Activated CD4-positive, alpha-beta T cell treated with anti-CD3 and anti-CD28 coated beads, Interleukin-2, amount 10 ng/mL, durations not matched to agents 7 days and 5 days (primary cell): ENCODE measurements at regions not wholly inside any gene's neighbourhood (a gene's known extent, or its start where the extent isn't known, plus 50 kb on each side); places are given as distances from the start of the nearest gene placed in this dataset.

Experiments used
- CTCF ChIA-PET: fragments of 350-600 bp; sonication (Branson Sonifier 250); formaldehyde crosslinking; loops from one replicate; lab custom pipeline; 2021; ENCODE audit warnings: antibody characterized with exemption; lab: Charles Lee
- POLR2A ChIA-PET: fragments of 350-600 bp; sonication (Branson Sonifier 250); formaldehyde crosslinking; loops from one replicate; lab custom pipeline; 2021; ENCODE audit warnings: antibody characterized with exemption; lab: Charles Lee
- DNase-seq: peaks from one replicate; pipeline ENCODE4 v3.0.0-alpha.2; 2020
- H3K27ac Mint-ChIP-seq: one replicate; pipeline ENCODE4 v1.8.0; 2021; ENCODE audit warnings: mild to moderate bottlenecking, moderate library complexity, mixed read lengths
- H3K27me3 Mint-ChIP-seq: one replicate; pipeline ENCODE4 v1.8.0; 2021; ENCODE audit warnings: mixed read lengths
- H3K36me3 Mint-ChIP-seq: one replicate; pipeline ENCODE4 v1.8.0; 2021; ENCODE audit warnings: low read depth, mixed read lengths
- H3K4me1 Mint-ChIP-seq: one replicate; pipeline ENCODE4 v1.8.0; 2021; ENCODE audit warnings: mixed read lengths
- H3K4me3 Mint-ChIP-seq: one replicate; pipeline ENCODE4 v1.8.0; 2021; ENCODE audit warnings: mild to moderate bottlenecking, moderate library complexity, mixed read lengths
- H3K9me3 Mint-ChIP-seq: one replicate; pipeline ENCODE4 v1.8.0; 2021; ENCODE audit warnings: mixed read lengths

- CTCF ChIA-PET, result no interaction called here
- no peaks in the 10 kb centered on the region for H3K27me3 Mint-ChIP-seq
- no peak overlapping the region for H3K4me3 Mint-ChIP-seq
- H3K36me3 Mint-ChIP-seq, result no peaks in the 10 kb centered on the region
- no peaks in the 10 kb centered on the region for H3K4me1 Mint-ChIP-seq
- H3K9me3 Mint-ChIP-seq, result peaks cover 3% of the 10 kb centered on the region
- H3K27ac Mint-ChIP-seq, result no peak overlapping the region
- DNase-seq, result no peak
- POLR2A ChIA-PET, result no interaction called here
Observed at GRCh38 chr2:217695033-217695520, 307.7 kb downstream of the TNS1 start.

- no peak for DNase-seq
- H3K4me1 Mint-ChIP-seq, result no peaks in the 10 kb centered on the region
- no peaks in the 10 kb centered on the region for H3K27me3 Mint-ChIP-seq
- peaks cover 3% of the 10 kb centered on the region for H3K9me3 Mint-ChIP-seq
- ChIA-PET POLR2A (no interaction called here), CTCF (interaction anchor here (1.8 kb wide), 1 partner anchor 19 kb away, joined by 4 read pairs; no protein-coding TSS in a partner anchor)
- H3K27ac Mint-ChIP-seq, result no peak overlapping the region
- no peaks in the 10 kb centered on the region for H3K36me3 Mint-ChIP-seq
- H3K4me3 Mint-ChIP-seq, result no peak overlapping the region
Observed at GRCh38 chr2:217694291-217694690, 308.5 kb downstream of the TNS1 start.

- ChIA-PET CTCF (interaction anchor here (1.8 kb wide), 1 partner anchor 20 kb away, joined by 4 read pairs; no protein-coding TSS in a partner anchor), POLR2A (no interaction called here)
- peaks cover 3% of the 10 kb centered on the region for H3K9me3 Mint-ChIP-seq
Observed at GRCh38 chr2:217693363-217693762, 309.4 kb downstream of the TNS1 start.

GRCh38 chr2:217691920-217692666, 310.7 kb downstream of the TNS1 start:
- POLR2A ChIA-PET, result no interaction called here
- Mint-ChIP-seq H3K9me3 (peaks cover 3% of the 10 kb centered on the region), H3K27ac (no peak overlapping the region), H3K4me3 (no peak overlapping the region), H3K36me3 (no peaks in the 10 kb centered on the region), H3K27me3 (no peaks in the 10 kb centered on the region), H3K4me1 (no peaks in the 10 kb centered on the region)
- CTCF ChIA-PET, result no interaction called here
- no peak for DNase-seq

More at GRCh38 chr2:217693363-217693762, 309.4 kb downstream of the TNS1 start:
- DNase-seq, result no peak
- Mint-ChIP-seq H3K27me3 (no peaks in the 10 kb centered on the region), H3K4me1 (no peaks in the 10 kb centered on the region), H3K27ac (no peak overlapping the region), H3K36me3 (no peaks in the 10 kb centered on the region), H3K4me3 (no peak overlapping the region)

- POLR2A ChIA-PET, result no interaction called here
- DNase-seq, result no peak
- Mint-ChIP-seq H3K4me1 (no peaks in the 10 kb centered on the region), H3K27me3 (no peaks in the 10 kb centered on the region), H3K27ac (no peak overlapping the region), H3K36me3 (no peaks in the 10 kb centered on the region), H3K4me3 (no peak overlapping the region), H3K9me3 (peaks cover 3% of the 10 kb centered on the region)
- CTCF ChIA-PET, result no interaction called here
Observed at GRCh38 chr2:217691516-217691915, 311.3 kb downstream of the TNS1 start.

GRCh38 chr2:217689053-217689452, 313.7 kb downstream of the TNS1 start:
- no peaks in the 10 kb centered on the region for H3K27me3 Mint-ChIP-seq
- H3K27ac Mint-ChIP-seq, result no peak overlapping the region
- POLR2A ChIA-PET, result no interaction called here
- no peak overlapping the region for H3K4me3 Mint-ChIP-seq
- CTCF ChIA-PET, result no interaction called here
- no peaks in the 10 kb centered on the region for H3K9me3 Mint-ChIP-seq
- DNase-seq, result no peak
- no peaks in the 10 kb centered on the region for H3K36me3 Mint-ChIP-seq
- no peaks in the 10 kb centered on the region for H3K4me1 Mint-ChIP-seq

- DNase-seq, result no peak
- Mint-ChIP-seq H3K4me1 (no peaks in the 10 kb centered on the region), H3K9me3 (no peaks in the 10 kb centered on the region), H3K4me3 (no peak overlapping the region), H3K27ac (no peak overlapping the region), H3K27me3 (no peaks in the 10 kb centered on the region), H3K36me3 (no peaks in the 10 kb centered on the region)
- ChIA-PET POLR2A (no interaction called here), CTCF (no interaction called here)
Observed at GRCh38 chr2:217688494-217688893, 314.3 kb downstream of the TNS1 start.

DNA sequence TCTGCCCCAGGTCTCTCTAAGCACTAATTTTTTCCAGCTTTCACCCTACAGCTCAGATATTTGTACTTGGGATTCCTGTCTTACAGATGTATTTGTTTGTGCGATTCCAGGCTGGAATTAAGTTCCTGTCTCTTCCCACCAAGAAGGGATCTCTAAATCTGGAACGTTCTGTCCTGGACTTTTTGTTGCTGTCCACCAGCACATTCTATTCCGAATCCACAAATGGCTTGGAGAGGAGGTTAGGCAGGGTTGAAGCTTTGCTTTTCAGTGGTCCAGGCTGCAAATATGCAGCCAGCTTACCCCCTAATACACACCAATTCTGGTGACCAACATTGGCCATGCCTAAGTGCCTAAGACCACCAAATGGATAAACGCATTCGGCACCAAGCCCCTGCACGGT, 315.0 kb downstream of the TNS1 start:
- ChIA-PET POLR2A (no interaction called here), CTCF (no interaction called here)
- no peak overlapping the region for H3K4me3 Mint-ChIP-seq
- no peaks in the 10 kb centered on the region for H3K9me3 Mint-ChIP-seq
- no peak overlapping the region for H3K27ac Mint-ChIP-seq
- H3K4me1 Mint-ChIP-seq, result no peaks in the 10 kb centered on the region
- H3K27me3 Mint-ChIP-seq, result no peaks in the 10 kb centered on the region
- H3K36me3 Mint-ChIP-seq, result no peaks in the 10 kb centered on the region
- DNase-seq, result no peak

- Mint-ChIP-seq H3K9me3 (no peaks in the 10 kb centered on the region), H3K27ac (no peak overlapping the region), H3K36me3 (no peaks in the 10 kb centered on the region), H3K4me1 (no peaks in the 10 kb centered on the region), H3K4me3 (no peak overlapping the region), H3K27me3 (no peaks in the 10 kb centered on the region)
- POLR2A ChIA-PET, result no interaction called here
- CTCF ChIA-PET, result interaction anchor here (1.7 kb wide), 1 partner anchor 13 kb away, joined by 3 read pairs; no protein-coding TSS in a partner anchor
- DNase-seq, result no peak
Observed at GRCh38 chr2:217685255-217685605, 317.6 kb downstream of the TNS1 start.

DNA sequence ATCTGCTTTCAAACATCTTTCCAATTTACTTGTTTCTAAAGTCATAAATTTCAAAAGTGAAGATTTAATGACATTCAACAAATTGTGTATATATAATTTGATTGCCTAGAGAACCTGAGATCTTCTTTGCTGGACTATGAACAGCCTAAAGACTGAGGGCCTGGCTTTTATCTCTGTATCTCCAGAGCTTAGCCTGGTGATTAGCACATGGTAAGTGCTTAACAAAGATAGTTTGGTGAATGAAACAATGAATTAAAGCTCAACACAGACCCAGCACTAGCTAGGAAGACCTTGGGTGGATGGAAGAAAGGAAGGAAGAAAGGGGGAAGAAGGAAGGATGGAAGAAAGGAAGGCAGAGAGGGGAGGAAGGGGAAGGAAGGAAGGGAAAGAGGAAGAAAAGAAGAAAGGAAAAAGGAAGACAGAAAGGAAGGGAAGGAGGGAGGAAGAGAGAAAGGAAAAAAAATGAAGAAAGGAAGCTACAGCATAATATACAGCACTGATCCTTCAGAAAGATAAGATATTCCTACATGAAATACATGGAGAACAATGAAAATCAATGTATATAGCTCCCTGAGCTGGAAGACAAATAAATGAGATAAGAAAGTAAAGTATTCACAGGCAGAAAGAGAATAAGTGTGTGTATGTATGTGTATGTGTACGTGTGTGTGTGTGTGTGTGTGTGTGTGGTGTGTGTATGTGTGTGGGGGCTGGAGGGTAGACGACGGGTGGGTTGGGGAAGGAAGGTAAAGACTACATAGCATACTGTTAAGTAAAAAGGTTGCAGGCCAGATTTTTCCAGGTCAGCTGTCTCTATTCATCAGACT, 318.2 kb downstream of the TNS1 start:
- CTCF ChIA-PET, result interaction anchor here (1.2 to 1.7 kb wide), 2 partner anchors 14 to 882 kb away, joined by 3 read pairs; no protein-coding TSS in a partner anchor
- POLR2A ChIA-PET, result no interaction called here

DNA sequence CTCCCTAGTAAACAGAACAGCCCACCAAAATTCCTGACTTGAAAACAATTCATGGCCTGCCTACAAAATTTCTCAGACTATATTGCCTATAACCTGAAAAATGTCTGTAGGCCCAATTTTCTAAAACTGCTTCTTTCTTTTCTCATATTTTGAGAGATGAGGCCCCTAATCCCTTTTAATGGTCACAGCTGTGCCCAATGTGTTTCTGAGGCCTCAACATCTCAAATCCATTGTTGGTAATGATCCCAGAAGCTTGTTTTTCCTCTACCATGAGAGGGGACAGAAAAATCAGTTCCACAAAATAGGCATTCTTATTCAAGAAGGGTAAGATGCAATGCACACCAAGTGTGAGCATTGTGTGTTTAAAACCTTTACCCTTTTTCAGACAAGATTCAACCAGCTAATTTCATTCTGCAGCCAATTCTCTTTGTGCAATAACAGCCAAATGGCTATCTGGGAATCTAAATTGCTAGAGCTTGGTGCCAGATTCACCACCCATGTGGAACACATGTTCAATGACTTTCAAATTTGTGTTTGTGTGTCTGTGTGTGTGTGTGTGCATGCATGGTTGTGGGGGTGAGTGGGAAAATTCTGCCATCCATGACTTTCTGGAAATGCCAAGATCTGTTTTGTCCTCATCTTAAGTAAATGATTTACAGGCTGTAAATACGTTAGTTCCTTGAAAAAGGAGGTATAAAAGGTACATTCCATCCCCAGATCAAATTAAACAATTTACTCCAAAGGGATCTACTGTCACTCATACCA, 319.5 kb downstream of the TNS1 start:
- no peaks in the 10 kb centered on the region for H3K36me3 Mint-ChIP-seq
- no peak overlapping the region for H3K4me3 Mint-ChIP-seq
- no peak overlapping the region for H3K27ac Mint-ChIP-seq
- no peaks in the 10 kb centered on the region for H3K27me3 Mint-ChIP-seq
- ChIA-PET CTCF (no interaction called here), POLR2A (no interaction called here)
- DNase-seq, result no peak
- no peaks in the 10 kb centered on the region for H3K4me1 Mint-ChIP-seq
- no peaks in the 10 kb centered on the region for H3K9me3 Mint-ChIP-seq

More for the DNA sequence above, 318.2 kb downstream of the TNS1 start:
- H3K36me3 Mint-ChIP-seq, result no peaks in the 10 kb centered on the region
- H3K4me1 Mint-ChIP-seq, result no peaks in the 10 kb centered on the region
- no peak overlapping the region for H3K4me3 Mint-ChIP-seq
- no peak for DNase-seq
- no peak overlapping the region for H3K27ac Mint-ChIP-seq
- no peaks in the 10 kb centered on the region for H3K27me3 Mint-ChIP-seq
- no peaks in the 10 kb centered on the region for H3K9me3 Mint-ChIP-seq

DNA sequence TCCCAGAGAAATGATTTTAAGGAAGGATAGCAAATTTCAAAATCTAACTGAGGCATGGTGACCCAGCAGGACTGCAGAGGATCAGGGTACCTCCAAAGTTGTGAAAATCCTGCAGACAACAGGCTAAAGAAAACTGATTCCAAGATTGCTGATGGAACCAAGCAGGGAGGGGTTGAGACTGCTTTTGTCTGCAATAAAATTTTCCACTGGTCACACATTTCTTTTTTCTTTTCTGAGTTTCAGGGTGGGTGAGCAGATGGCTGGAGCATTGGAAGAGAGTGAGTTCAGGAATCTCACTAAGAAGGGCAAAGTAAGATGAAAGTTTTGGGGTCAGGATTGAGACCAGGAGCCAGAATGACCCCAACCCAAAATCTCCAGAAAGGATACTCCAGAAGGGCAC, 321.0 kb downstream of the TNS1 start:
- no peak for DNase-seq
- CTCF ChIA-PET, result no interaction called here
- no peaks in the 10 kb centered on the region for H3K4me1 Mint-ChIP-seq
- H3K9me3 Mint-ChIP-seq, result no peaks in the 10 kb centered on the region
- H3K27me3 Mint-ChIP-seq, result no peaks in the 10 kb centered on the region
- no peaks in the 10 kb centered on the region for H3K36me3 Mint-ChIP-seq
- H3K27ac Mint-ChIP-seq, result no peak overlapping the region
- H3K4me3 Mint-ChIP-seq, result no peak overlapping the region
- POLR2A ChIA-PET, result no interaction called here
